22Rv1 (cell line): ENCODE measurements at regions not wholly inside any gene's neighbourhood (a gene's known extent, or its start where the extent isn't known, plus 50 kb on each side); places are given as distances from the start of the nearest gene placed in this dataset.

Source experiments
- CTCF ChIP-seq: fragments of 450-650 bp; IDR thresholded peaks from 2 replicates; pipeline ENCODE4 v1.5.1; 2017; ENCODE audit warnings: mild to moderate bottlenecking
- ZFX ChIP-seq: fragments of 450-650 bp; IDR thresholded peaks from 2 replicates; pipeline ENCODE4 v1.6.1; 2017; ENCODE audit warnings: antibody characterized with exemption, borderline replicate concordance

GRCh38 chr10:9833942-9834341 is 1183.7 kb upstream of the CELF2 start:
- no peak for TF ChIP-seq CTCF
- no peak for TF ChIP-seq ZFX
